ENCODE measurements at regions not wholly inside any gene's neighbourhood (a gene's known extent, or its start where the extent isn't known, plus 50 kb on each side); places are given as distances from the start of the nearest gene placed in this dataset.

GRCh38 chr12:67052981-67053380 lies 216.2 kb upstream of the CAND1 start:
- no peaks in the 10 kb centered on the region for H3K36me3 ChIP-seq (ENCODE audit: control insufficient read depth, insufficient read depth, low read length)
- peaks cover 27% of the 10 kb centered on the region for H3K79me2 ChIP-seq
- no peak overlapping the region for H3K9ac ChIP-seq
- no peaks in the 10 kb centered on the region for H3K27me3 ChIP-seq (ENCODE audit: control insufficient read depth, insufficient read depth, low read length)
- H2AFZ ChIP-seq: no peak overlapping the region
- no peak for TF ChIP-seq CTCF (IDR thresholded peaks at IDR 0.05)
- H3K9me3 ChIP-seq (ENCODE audit: control insufficient read depth, low read length): no peaks in the 10 kb centered on the region
- H3K4me3 ChIP-seq (ENCODE audit: low read depth, low read length): no peak overlapping the region
- H3K27ac ChIP-seq: no peak overlapping the region
- H3K4me1 ChIP-seq: no peaks in the 10 kb centered on the region
- no peak overlapping the region for H3K4me2 ChIP-seq (ENCODE audit: low read length)

GRCh38 chr12:67056329-67056728 lies 212.8 kb upstream of the CAND1 start:
- no peak overlapping the region for H3K27ac ChIP-seq
- no peaks in the 10 kb centered on the region for H3K27me3 ChIP-seq (ENCODE audit: control insufficient read depth, insufficient read depth, low read length)
- peaks cover 10% of the 10 kb centered on the region for H3K4me1 ChIP-seq
- no peak overlapping the region for H2AFZ ChIP-seq
- TF ChIP-seq CTCF (IDR thresholded peaks at IDR 0.05): no peak
- H3K9me3 ChIP-seq (ENCODE audit: control insufficient read depth, low read length): no peaks in the 10 kb centered on the region
- no peak overlapping the region for H3K4me2 ChIP-seq (ENCODE audit: low read length)
- no peak overlapping the region for H3K4me3 ChIP-seq (ENCODE audit: low read depth, low read length)
- no peak overlapping the region for H3K9ac ChIP-seq
- no peaks in the 10 kb centered on the region for H3K36me3 ChIP-seq (ENCODE audit: control insufficient read depth, insufficient read depth, low read length)
- peaks cover 39% of the 10 kb centered on the region for H3K79me2 ChIP-seq

GRCh38 chr12:67057072-67057471 lies 212.1 kb upstream of the CAND1 start:
- Histone ChIP-seq H3K79me2 (peaks cover 42% of the 10 kb centered on the region), H2AFZ (no peak overlapping the region), H3K4me2 (ENCODE audit: low read length) (no peak overlapping the region), H3K27me3 (ENCODE audit: control insufficient read depth, insufficient read depth, low read length) (no peaks in the 10 kb centered on the region), H3K9ac (no peak overlapping the region), H3K9me3 (ENCODE audit: control insufficient read depth, low read length) (no peaks in the 10 kb centered on the region), H3K27ac (no peak overlapping the region), H3K36me3 (ENCODE audit: control insufficient read depth, insufficient read depth, low read length) (no peaks in the 10 kb centered on the region), H3K4me1 (peaks cover 11% of the 10 kb centered on the region), H3K4me3 (ENCODE audit: low read depth, low read length) (no peak overlapping the region)
- TF ChIP-seq CTCF (IDR thresholded peaks at IDR 0.05): no peak

- Histone ChIP-seq H3K4me1 (peaks cover 14% of the 10 kb centered on the region), H3K4me2 (ENCODE audit: low read length) (no peak overlapping the region), H3K27me3 (ENCODE audit: control insufficient read depth, insufficient read depth, low read length) (no peaks in the 10 kb centered on the region), H3K79me2 (peaks cover 47% of the 10 kb centered on the region), H3K4me3 (ENCODE audit: low read depth, low read length) (no peak overlapping the region), H2AFZ (no peak overlapping the region), H3K27ac (no peak overlapping the region), H3K9ac (no peak overlapping the region), H3K36me3 (ENCODE audit: control insufficient read depth, insufficient read depth, low read length) (no peaks in the 10 kb centered on the region), H3K9me3 (ENCODE audit: control insufficient read depth, low read length) (no peaks in the 10 kb centered on the region)
- no peak for TF ChIP-seq CTCF (IDR thresholded peaks at IDR 0.05)
Observed at GRCh38 chr12:67062193-67062592, 207.0 kb upstream of the CAND1 start.

- Histone ChIP-seq H3K4me3 (ENCODE audit: low read depth, low read length) (peak overlapping the region; percentile 43), H3K36me3 (ENCODE audit: control insufficient read depth, insufficient read depth, low read length) (no peaks in the 10 kb centered on the region), H3K79me2 (peaks cover 11% of the 10 kb centered on the region), H3K9me3 (ENCODE audit: control insufficient read depth, low read length) (no peaks in the 10 kb centered on the region), H2AFZ (peak overlapping the region; percentile 59), H3K27me3 (ENCODE audit: control insufficient read depth, insufficient read depth, low read length) (no peaks in the 10 kb centered on the region), H3K4me2 (ENCODE audit: low read length) (peak overlapping the region; percentile 39), H3K9ac (no peak overlapping the region), H3K4me1 (peaks cover 16% of the 10 kb centered on the region), H3K27ac (peak overlapping the region; percentile 29)
- TF ChIP-seq CTCF (IDR thresholded peaks at IDR 0.05): peak; percentile 25
Observed at GRCh38 chr12:67067453-67068203, 201.5 kb upstream of the CAND1 start.

Measured in parathyroid adenoma (tissue), 2 donors.